Activated CD4-positive, alpha-beta memory T cell treated with anti-CD3 and anti-CD28 coated beads for 36 hours (primary cell): ENCODE measurements at regions not wholly inside any gene's neighbourhood (a gene's known extent, or its start where the extent isn't known, plus 50 kb on each side); places are given as distances from the start of the nearest gene placed in this dataset.

Experiments
- CTCF ChIA-PET: fragments of 350-600 bp; sonication (Branson Sonifier 250); formaldehyde crosslinking; loops from one replicate; lab custom pipeline; 2021; ENCODE audit warnings: antibody characterized with exemption, inconsistent platforms; lab: Charles Lee
- POLR2A ChIA-PET: fragments of 350-600 bp; sonication (Branson Sonifier 250); formaldehyde crosslinking; loops from one replicate; lab custom pipeline; 2021; ENCODE audit warnings: antibody characterized with exemption; lab: Charles Lee
- DNase-seq: peaks from one replicate; pipeline ENCODE4 v3.0.0-alpha.2; 2020
- H3K27ac Mint-ChIP-seq: one replicate; pipeline ENCODE4 v1.8.0; 2021; ENCODE audit warnings: mixed read lengths
- H3K27me3 Mint-ChIP-seq: one replicate; pipeline ENCODE4 v1.8.0; 2021; ENCODE audit warnings: mixed read lengths
- H3K36me3 Mint-ChIP-seq: one replicate; pipeline ENCODE4 v1.8.0; 2021; ENCODE audit warnings: mixed read lengths
- H3K4me1 Mint-ChIP-seq: one replicate; pipeline ENCODE4 v1.8.0; 2021; ENCODE audit warnings: low read depth, mixed read lengths
- H3K4me3 Mint-ChIP-seq: one replicate; pipeline ENCODE4 v1.8.0; 2021; ENCODE audit warnings: mild to moderate bottlenecking, mixed read lengths
- H3K9me3 Mint-ChIP-seq: one replicate; pipeline ENCODE4 v1.8.0; 2021; ENCODE audit warnings: mixed read lengths
- intact Hi-C: fragments of 100-400 bp; cut with micrococcal nuclease; formaldehyde crosslinking; loops from one replicate; pipeline ENCODE4 v1.15.1; 2023

- Mint-ChIP-seq H3K36me3 (no peaks in the 10 kb centered on the region), H3K4me3 (no peak overlapping the region), H3K4me1 (no peaks in the 10 kb centered on the region), H3K27me3 (no peaks in the 10 kb centered on the region), H3K9me3 (peaks cover 10% of the 10 kb centered on the region), H3K27ac (no peak overlapping the region)
- intact Hi-C loops = no loop called here
- no peak for DNase-seq
- POLR2A ChIA-PET = no interaction called here
- CTCF ChIA-PET = no interaction called here
Measured at GRCh38 chr7:46568420-46569132, 647.5 kb upstream of the IGFBP3 start.

- intact Hi-C loops = no loop called here
Measured at GRCh38 chr7:46567858-46568257, 646.8 kb upstream of the IGFBP3 start.

DNA sequence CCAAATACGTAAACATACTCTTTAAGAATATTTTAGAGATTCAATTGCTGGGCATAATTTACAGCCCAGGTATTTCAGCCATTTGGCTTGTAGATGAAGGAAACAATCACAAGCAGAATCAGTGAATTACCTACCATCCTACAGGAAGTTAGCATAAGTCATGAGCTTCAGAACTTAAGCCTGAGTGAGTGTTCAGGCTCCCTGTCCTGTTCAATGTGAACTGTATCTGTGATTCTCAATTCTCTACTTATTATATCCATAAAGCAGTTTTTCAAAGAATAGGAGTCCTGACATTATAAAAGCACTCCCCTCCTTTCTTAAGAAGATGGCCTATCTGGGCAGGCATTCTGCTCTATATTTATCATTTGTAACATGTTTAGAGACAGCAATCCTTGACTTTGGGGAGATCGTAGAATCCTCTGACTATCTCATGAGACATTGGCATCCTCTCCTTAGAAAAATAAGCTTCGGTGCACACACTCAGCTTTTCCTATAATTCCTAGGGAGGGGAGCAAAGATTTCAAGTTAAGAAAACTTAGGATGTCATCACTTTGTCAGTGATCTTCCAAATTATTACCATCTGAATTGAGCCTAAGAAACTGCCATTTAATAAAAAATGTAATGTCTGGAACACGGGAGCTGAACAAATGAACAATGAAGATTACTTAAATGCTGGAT lies 645.2 kb upstream of the IGFBP3 start:
- Mint-ChIP-seq H3K27ac (no peak overlapping the region), H3K9me3 (peaks cover 15% of the 10 kb centered on the region), H3K27me3 (no peaks in the 10 kb centered on the region), H3K4me3 (no peak overlapping the region), H3K4me1 (no peaks in the 10 kb centered on the region), H3K36me3 (no peaks in the 10 kb centered on the region)
- POLR2A ChIA-PET = no interaction called here
- no peak for DNase-seq
- CTCF ChIA-PET = no interaction called here
- intact Hi-C loops = no loop called here

More at GRCh38 chr7:46567858-46568257, 646.8 kb upstream of the IGFBP3 start:
- CTCF ChIA-PET = no interaction called here
- no peak overlapping the region for H3K4me3 Mint-ChIP-seq
- H3K36me3 Mint-ChIP-seq = no peaks in the 10 kb centered on the region
- no peaks in the 10 kb centered on the region for H3K27me3 Mint-ChIP-seq
- H3K9me3 Mint-ChIP-seq = peaks cover 12% of the 10 kb centered on the region
- DNase-seq = no peak
- no peak overlapping the region for H3K27ac Mint-ChIP-seq
- POLR2A ChIA-PET = no interaction called here
- H3K4me1 Mint-ChIP-seq = no peaks in the 10 kb centered on the region

GRCh38 chr7:46565253-46566096 lies 644.4 kb upstream of the IGFBP3 start:
- Mint-ChIP-seq H3K9me3 (peaks cover 19% of the 10 kb centered on the region), H3K27ac (no peak overlapping the region), H3K4me1 (no peaks in the 10 kb centered on the region), H3K27me3 (no peaks in the 10 kb centered on the region), H3K4me3 (no peak overlapping the region), H3K36me3 (no peaks in the 10 kb centered on the region)
- DNase-seq = no peak
- ChIA-PET CTCF (no interaction called here), POLR2A (no interaction called here)
- intact Hi-C loops = no loop called here

- ChIA-PET CTCF (no interaction called here), POLR2A (no interaction called here)
- H3K4me3 Mint-ChIP-seq = no peak overlapping the region
- no peak overlapping the region for H3K27ac Mint-ChIP-seq
- intact Hi-C loops = no loop called here
- no peaks in the 10 kb centered on the region for H3K36me3 Mint-ChIP-seq
- H3K9me3 Mint-ChIP-seq = peaks cover 16% of the 10 kb centered on the region
- no peak for DNase-seq
- no peaks in the 10 kb centered on the region for H3K27me3 Mint-ChIP-seq
- no peaks in the 10 kb centered on the region for H3K4me1 Mint-ChIP-seq
Measured at GRCh38 chr7:46559194-46559832, 638.2 kb upstream of the IGFBP3 start.

DNA sequence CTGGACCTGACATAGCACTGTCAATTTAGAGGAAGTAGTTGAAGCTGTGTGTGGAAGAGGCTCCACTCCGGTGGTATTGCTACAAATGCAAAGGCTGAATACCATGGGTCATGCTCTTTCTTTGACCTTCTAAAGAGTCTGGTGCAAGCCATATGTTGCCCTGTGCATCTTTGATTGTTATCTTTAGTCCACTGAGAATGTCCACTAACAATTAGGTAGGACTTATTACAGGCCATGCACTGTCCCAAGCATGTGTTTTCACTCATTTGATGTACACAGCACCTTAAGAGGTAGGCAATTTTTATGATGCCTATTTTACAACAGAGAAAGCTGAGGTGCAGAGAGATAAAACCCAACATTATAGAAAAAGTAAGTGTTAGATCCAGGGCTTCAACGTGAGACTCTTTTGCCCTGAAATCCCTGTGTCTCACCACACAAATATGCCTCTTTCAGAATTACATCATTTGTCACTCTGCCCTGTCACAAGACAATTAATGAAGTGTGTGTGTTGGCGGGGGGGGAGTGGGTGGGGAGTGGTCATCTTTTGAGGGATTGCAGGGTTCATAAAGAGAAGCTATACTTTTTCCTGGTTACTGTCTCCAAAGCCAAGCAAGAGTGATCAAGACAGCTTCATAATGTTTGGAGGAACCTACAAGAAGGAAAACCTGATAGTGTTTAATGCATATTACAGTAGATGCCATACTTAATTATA lies 637.6 kb upstream of the IGFBP3 start:
- intact Hi-C loops = no loop called here
- CTCF ChIA-PET = no interaction called here
- no peak for DNase-seq
- no peak overlapping the region for H3K27ac Mint-ChIP-seq
- no peaks in the 10 kb centered on the region for H3K36me3 Mint-ChIP-seq
- no peaks in the 10 kb centered on the region for H3K27me3 Mint-ChIP-seq
- POLR2A ChIA-PET = no interaction called here
- no peaks in the 10 kb centered on the region for H3K4me1 Mint-ChIP-seq
- H3K9me3 Mint-ChIP-seq = peaks cover 10% of the 10 kb centered on the region
- H3K4me3 Mint-ChIP-seq = no peak overlapping the region

DNA sequence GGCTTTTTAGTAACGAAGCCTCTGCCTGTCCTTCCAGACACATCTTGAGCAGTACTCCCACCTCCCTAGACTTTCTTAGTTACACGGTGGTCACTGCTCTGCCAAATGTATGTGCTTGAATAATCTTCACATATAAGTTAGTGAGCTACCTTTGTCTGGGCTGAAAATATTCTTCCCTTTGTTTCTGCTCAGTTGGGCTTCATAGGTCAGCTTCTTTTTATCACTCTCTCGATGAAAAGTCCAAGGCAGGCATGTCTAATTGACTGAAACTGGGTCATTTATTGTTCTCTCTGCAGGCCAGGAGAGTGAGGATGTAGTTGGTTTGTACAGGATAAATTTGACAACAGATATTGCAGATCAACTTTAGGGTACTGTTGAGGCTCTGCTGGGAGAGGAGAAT lies 636.7 kb upstream of the IGFBP3 start:
- intact Hi-C loops = no loop called here
- H3K27ac Mint-ChIP-seq = no peak overlapping the region
- DNase-seq = no peak
- no peaks in the 10 kb centered on the region for H3K36me3 Mint-ChIP-seq
- no peaks in the 10 kb centered on the region for H3K27me3 Mint-ChIP-seq
- H3K9me3 Mint-ChIP-seq = peaks cover 7% of the 10 kb centered on the region
- H3K4me1 Mint-ChIP-seq = no peaks in the 10 kb centered on the region
- POLR2A ChIA-PET = no interaction called here
- CTCF ChIA-PET = no interaction called here
- no peak overlapping the region for H3K4me3 Mint-ChIP-seq

- no peak for DNase-seq
- no peaks in the 10 kb centered on the region for H3K27me3 Mint-ChIP-seq
- no peak overlapping the region for H3K4me3 Mint-ChIP-seq
- H3K36me3 Mint-ChIP-seq = no peaks in the 10 kb centered on the region
- no peak overlapping the region for H3K27ac Mint-ChIP-seq
- peaks cover 5% of the 10 kb centered on the region for H3K9me3 Mint-ChIP-seq
- intact Hi-C loops = no loop called here
- POLR2A ChIA-PET = no interaction called here
- CTCF ChIA-PET = no interaction called here
- no peaks in the 10 kb centered on the region for H3K4me1 Mint-ChIP-seq
Measured at GRCh38 chr7:46557295-46557711, 636.2 kb upstream of the IGFBP3 start.

DNA sequence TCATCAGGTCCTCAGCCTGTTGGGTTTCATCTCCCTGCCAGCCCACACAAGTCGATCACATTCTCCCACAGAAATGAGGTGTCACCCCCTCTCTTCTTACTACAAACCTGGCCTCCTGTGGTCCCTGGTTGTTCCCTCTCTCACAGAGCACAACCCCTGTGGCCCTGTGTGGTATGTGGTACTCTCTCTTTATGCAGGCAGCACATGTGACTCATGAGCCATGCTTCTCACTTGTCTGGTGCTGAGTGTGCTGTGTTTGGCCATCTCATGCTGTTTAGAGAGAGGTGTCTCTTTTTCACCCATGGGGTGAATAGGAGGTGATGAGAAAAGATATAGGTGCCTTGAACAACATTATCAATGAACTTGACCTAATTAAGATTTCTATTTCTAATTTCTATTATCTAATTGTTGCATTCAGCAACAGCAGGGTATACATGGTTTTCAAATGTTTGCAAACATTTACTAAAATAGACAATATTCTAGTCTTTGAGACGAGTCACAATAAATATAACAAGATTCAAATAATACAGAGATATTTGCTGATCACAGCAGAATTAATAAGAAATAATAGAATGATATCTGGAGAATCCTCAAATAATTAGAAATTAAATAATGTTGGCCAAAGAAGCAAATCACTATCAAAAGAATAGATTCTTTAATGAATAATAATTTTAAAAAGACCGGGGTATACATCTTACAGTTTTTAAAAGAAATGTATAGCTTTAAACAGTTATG lies 633.8 kb upstream of the IGFBP3 start:
- no peak overlapping the region for H3K27ac Mint-ChIP-seq
- peaks cover 3% of the 10 kb centered on the region for H3K9me3 Mint-ChIP-seq
- ChIA-PET CTCF (no interaction called here), POLR2A (no interaction called here)
- no peak for DNase-seq
- H3K36me3 Mint-ChIP-seq = no peaks in the 10 kb centered on the region
- no peaks in the 10 kb centered on the region for H3K4me1 Mint-ChIP-seq
- no peak overlapping the region for H3K4me3 Mint-ChIP-seq
- no peaks in the 10 kb centered on the region for H3K27me3 Mint-ChIP-seq
- intact Hi-C loops = no loop called here

GRCh38 chr7:46551603-46552002 lies 630.5 kb upstream of the IGFBP3 start:
- intact Hi-C loops = no loop called here
- H3K4me3 Mint-ChIP-seq = no peak overlapping the region
- POLR2A ChIA-PET = no interaction called here

DNA sequence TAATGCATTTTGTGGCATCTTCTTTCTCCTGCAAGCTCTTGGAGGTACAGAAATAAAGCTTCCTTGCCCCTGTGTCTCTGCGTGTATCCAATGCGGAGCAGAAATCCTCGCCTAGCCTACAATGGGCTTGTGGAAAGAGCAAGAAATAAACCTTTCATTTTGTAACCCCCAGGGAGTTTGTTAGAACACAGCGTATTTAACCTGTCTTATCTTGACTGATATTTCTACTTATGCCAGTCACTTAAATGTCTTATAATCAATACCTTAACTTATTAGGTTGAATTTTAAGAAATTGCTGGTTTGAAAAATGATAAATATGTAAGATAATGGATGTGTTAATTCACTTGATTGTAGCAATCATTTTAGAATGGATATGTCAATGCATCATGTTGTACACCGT lies 629.8 kb upstream of the IGFBP3 start:
- no peaks in the 10 kb centered on the region for H3K27me3 Mint-ChIP-seq
- no peaks in the 10 kb centered on the region for H3K4me1 Mint-ChIP-seq
- intact Hi-C loops = no loop called here
- no peaks in the 10 kb centered on the region for H3K36me3 Mint-ChIP-seq
- peaks cover 3% of the 10 kb centered on the region for H3K9me3 Mint-ChIP-seq
- no peak overlapping the region for H3K27ac Mint-ChIP-seq
- POLR2A ChIA-PET = no interaction called here
- DNase-seq = no peak
- no peak overlapping the region for H3K4me3 Mint-ChIP-seq
- CTCF ChIA-PET = no interaction called here

More at GRCh38 chr7:46551603-46552002, 630.5 kb upstream of the IGFBP3 start:
- CTCF ChIA-PET = no interaction called here
- Mint-ChIP-seq H3K27me3 (no peaks in the 10 kb centered on the region), H3K4me1 (no peaks in the 10 kb centered on the region), H3K9me3 (peaks cover 3% of the 10 kb centered on the region), H3K27ac (no peak overlapping the region), H3K36me3 (no peaks in the 10 kb centered on the region)
- no peak for DNase-seq
